HL-60 (cell line): ENCODE measurements at regions not wholly inside any gene's neighbourhood (a gene's known extent, or its start where the extent isn't known, plus 50 kb on each side); places are given as distances from the start of the nearest gene placed in this dataset.

ENCODE experiments used
- DNase-seq, 2 experiments: peaks; one replicate each; pipeline ENCODE4 v3.0.0-alpha.2; 2010 to 2020; ENCODE audit warnings: low read depth in 1 of 2, low spot score in 1 of 2
- H3K27ac ChIP-seq: fragments of 250-450 bp; sonication (Bioruptor Pico); replicated peaks from 2 replicates; pipeline ENCODE4 v1.5.1; 2020; ENCODE audit warnings: mild to moderate bottlenecking, moderate library complexity
- H3K27me3 ChIP-seq: fragments of 250-450 bp; sonication (Bioruptor Pico); 2 replicates; pipeline ENCODE4 v1.5.1; 2021; ENCODE audit warnings: mild to moderate bottlenecking, moderate library complexity; ENCODE audit not compliant: insufficient read depth, poor library complexity, severe bottlenecking
- H3K4me3 ChIP-seq: replicated peaks from 2 replicates; pipeline ENCODE4 v1.5.1; 2011; ENCODE audit warnings: mild to moderate bottlenecking, control low read depth, low read length; ENCODE audit not compliant: insufficient read depth
- GABPA ChIP-seq: IDR thresholded peaks from 2 replicates; pipeline ENCODE4 v1.6.1; 2012; ENCODE audit warnings: low read depth
- POLR2AphosphoS5 ChIP-seq: IDR thresholded peaks from 2 replicates; pipeline ENCODE4 v1.6.1; 2012; ENCODE audit warnings: low read depth
- SPI1 ChIP-seq: IDR thresholded peaks from 2 replicates; pipeline ENCODE4 v1.6.1; 2012; ENCODE audit warnings: low read depth, mild to moderate bottlenecking, borderline replicate concordance
- TF ChIP-seq, protein P1 (sequence below): IDR thresholded peaks from 2 replicates; pipeline ENCODE4 v1.6.1; 2012; ENCODE audit warnings: low read depth; ENCODE audit not compliant: insufficient replicate concordance
- TF ChIP-seq, protein P2 (sequence below): IDR thresholded peaks from one replicate; pipeline ENCODE4 v1.5.1; 2011; ENCODE audit warnings: low read length, control low read depth, inconsistent platforms; ENCODE audit not compliant: insufficient read depth

DNA sequence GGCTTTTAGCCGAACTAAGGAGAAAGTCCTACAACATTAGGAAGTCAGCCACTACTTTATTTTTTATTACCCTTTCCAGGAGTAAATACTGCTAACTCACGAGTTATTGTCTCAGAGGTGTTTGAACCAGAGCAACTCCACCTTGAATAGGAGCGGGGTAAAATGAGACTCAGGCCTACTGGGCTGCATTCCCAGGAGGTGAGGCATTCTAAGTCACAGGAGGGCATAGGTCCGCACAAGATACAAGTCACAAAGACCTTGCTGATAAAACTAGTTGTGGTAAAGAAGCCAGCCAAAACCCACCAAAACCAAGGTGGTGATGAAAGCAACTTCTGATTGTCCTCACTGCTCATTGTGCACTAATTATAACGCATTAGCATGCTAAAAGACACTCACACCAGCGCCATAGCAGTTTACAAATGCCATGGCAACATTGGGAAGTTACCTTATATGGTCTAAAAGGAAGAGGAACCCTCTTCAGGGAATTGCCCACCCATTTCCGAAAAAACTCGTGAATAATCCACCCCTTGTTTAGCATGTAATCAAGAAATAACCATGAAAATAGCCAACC lies 555.9 kb downstream of the IGSF11 start:
- Histone ChIP-seq H3K27ac (no peak overlapping the region), H3K27me3 (no peaks in the 10 kb centered on the region), H3K4me3 (no peak overlapping the region)
- no peak for DNase-seq
- TF ChIP-seq POLR2AphosphoS5 (no peak), SPI1 (no peak), GABPA (no peak)
- TF ChIP-seq, protein P1, sequence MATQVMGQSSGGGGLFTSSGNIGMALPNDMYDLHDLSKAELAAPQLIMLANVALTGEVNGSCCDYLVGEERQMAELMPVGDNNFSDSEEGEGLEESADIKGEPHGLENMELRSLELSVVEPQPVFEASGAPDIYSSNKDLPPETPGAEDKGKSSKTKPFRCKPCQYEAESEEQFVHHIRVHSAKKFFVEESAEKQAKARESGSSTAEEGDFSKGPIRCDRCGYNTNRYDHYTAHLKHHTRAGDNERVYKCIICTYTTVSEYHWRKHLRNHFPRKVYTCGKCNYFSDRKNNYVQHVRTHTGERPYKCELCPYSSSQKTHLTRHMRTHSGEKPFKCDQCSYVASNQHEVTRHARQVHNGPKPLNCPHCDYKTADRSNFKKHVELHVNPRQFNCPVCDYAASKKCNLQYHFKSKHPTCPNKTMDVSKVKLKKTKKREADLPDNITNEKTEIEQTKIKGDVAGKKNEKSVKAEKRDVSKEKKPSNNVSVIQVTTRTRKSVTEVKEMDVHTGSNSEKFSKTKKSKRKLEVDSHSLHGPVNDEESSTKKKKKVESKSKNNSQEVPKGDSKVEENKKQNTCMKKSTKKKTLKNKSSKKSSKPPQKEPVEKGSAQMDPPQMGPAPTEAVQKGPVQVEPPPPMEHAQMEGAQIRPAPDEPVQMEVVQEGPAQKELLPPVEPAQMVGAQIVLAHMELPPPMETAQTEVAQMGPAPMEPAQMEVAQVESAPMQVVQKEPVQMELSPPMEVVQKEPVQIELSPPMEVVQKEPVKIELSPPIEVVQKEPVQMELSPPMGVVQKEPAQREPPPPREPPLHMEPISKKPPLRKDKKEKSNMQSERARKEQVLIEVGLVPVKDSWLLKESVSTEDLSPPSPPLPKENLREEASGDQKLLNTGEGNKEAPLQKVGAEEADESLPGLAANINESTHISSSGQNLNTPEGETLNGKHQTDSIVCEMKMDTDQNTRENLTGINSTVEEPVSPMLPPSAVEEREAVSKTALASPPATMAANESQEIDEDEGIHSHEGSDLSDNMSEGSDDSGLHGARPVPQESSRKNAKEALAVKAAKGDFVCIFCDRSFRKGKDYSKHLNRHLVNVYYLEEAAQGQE: no peak
- TF ChIP-seq, protein P2, sequence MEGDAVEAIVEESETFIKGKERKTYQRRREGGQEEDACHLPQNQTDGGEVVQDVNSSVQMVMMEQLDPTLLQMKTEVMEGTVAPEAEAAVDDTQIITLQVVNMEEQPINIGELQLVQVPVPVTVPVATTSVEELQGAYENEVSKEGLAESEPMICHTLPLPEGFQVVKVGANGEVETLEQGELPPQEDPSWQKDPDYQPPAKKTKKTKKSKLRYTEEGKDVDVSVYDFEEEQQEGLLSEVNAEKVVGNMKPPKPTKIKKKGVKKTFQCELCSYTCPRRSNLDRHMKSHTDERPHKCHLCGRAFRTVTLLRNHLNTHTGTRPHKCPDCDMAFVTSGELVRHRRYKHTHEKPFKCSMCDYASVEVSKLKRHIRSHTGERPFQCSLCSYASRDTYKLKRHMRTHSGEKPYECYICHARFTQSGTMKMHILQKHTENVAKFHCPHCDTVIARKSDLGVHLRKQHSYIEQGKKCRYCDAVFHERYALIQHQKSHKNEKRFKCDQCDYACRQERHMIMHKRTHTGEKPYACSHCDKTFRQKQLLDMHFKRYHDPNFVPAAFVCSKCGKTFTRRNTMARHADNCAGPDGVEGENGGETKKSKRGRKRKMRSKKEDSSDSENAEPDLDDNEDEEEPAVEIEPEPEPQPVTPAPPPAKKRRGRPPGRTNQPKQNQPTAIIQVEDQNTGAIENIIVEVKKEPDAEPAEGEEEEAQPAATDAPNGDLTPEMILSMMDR: no peak

GRCh38 chr3:118479376-118479775 lies 555.3 kb downstream of the IGSF11 start:
- Histone ChIP-seq H3K27ac (no peak overlapping the region), H3K4me3 (no peak overlapping the region), H3K27me3 (no peaks in the 10 kb centered on the region)
- no peak for DNase-seq
- TF ChIP-seq, protein P1: no peak
- TF ChIP-seq SPI1 (no peak), POLR2AphosphoS5 (no peak), GABPA (no peak)
- TF ChIP-seq, protein P2: no peak

DNA sequence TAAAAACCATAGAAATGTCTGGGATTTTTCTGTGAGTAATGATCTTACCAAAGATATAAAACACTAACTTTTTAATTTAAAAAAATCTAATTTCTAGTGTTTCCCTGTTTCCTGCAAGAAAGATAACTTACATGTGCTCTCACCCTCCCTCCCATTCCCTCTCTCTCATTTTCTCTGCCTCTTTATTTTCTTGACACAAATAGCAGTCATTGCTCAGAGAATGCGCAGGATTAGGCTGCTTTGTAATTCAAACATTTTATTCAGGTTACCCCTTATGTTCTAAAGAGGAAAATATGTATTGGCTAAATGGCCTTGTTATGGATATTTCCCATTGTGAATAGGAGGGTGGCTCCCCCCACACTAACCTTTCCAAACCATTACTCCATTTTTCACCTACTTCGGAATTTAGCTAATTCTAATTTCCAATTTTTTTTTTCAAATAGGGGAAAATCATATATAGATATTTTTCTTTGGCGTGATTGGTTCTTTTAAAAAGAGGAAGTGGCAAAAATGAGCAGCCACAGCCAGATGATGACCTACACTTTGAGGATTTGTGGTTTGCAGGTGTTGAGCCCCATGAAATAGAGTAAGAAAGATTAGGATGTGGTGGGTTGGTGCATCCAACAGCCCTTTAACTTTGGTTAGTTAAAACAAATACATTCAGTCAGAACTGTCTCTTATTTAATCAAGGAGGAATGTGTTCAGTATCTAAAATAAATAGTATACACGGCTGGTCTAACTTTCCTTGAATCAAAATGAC lies 554.4 kb downstream of the IGSF11 start:
- TF ChIP-seq, protein P2: no peak
- peak; percentile 63 for TF ChIP-seq SPI1

DNA sequence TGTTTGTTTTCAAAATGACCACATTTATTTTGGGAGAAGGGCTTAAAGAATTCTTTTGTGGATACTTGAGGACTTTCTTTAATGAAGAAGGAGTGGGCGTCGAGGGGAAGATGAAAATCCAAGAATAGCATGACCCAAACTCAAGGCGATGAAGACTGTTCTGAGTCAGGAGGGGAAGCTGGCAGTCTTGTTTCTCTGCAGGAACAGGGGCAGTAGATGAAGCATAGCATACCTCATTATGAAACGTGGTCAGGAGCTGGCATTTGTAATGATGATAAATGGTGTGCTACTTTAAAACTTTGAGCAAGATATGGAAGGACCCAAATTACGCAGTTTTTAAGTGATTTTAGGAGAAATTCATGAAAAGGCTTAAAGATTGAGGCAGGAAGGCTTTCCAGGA lies 549.0 kb downstream of the IGSF11 start:
- TF ChIP-seq POLR2AphosphoS5: no peak
- no peak for TF ChIP-seq SPI1
- no peak for TF ChIP-seq GABPA
- TF ChIP-seq, protein P2: no peak
- TF ChIP-seq, protein P1: no peak
- DNase-seq: no peak
- Histone ChIP-seq H3K27ac (no peak overlapping the region), H3K27me3 (no peaks in the 10 kb centered on the region), H3K4me3 (no peak overlapping the region)

More for the DNA sequence above, 554.4 kb downstream of the IGSF11 start:
- H3K27ac ChIP-seq: no peak overlapping the region
- no peak overlapping the region for H3K4me3 ChIP-seq
- no peak for DNase-seq
- no peaks in the 10 kb centered on the region for H3K27me3 ChIP-seq
